GM18867 (cell line): ENCODE measurements at regions not wholly inside any gene's neighbourhood (a gene's known extent, or its start where the extent isn't known, plus 50 kb on each side); places are given as distances from the start of the nearest gene placed in this dataset.
"Not testable (repeated sequence)": the region's sequence is repeated elsewhere in the genome, so short reads cannot be mapped to it uniquely, and the experiment has no call there.

Experiments
- ATAC-seq: cut with Tn5 transposase; IDR thresholded peaks from one replicate; pipeline ENCODE4 v1.9.1; 2021; ENCODE audit warnings: mild to moderate bottlenecking, moderate library complexity; ENCODE audit not compliant: unreplicated experiment

DNA sequence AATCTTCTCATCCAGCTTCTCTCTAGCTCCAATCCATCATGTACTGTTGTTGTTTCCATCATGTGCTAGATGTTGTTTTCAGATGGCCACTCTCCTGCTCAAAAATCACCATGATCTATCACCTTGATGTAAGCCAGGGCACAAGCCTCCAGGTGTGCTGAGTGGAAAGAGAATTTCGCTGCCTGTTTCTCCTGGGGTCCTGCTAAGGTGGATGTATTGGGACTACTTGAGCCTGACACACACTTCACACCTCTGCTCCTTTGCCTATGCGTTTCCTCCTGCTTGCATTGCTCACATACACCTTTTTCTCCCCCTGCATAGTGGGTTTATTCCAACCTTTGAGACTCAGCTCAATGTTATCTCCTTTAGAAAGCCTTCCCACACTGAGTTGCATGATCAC lies 287.6 kb downstream of the CYRIA start:
- no peak for ATAC-seq

DNA sequence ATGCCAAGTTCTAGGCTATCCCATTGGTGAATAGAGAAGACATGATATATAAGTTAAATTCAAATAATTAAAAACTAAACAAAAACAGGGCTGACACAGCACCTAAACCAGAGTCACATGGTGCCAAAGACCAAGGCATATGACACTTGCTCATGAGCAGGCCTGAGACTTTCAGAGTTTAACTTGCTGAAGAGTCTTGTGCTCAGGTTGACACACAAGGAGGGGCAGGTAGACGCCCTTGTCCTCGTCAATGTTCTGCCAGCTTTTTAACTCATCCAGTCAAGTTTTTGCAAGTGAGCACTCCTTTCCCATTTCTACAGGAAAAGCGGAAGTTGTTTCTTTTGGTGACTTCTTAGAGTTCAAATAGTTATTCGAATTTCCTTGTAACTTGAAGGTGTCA lies 289.7 kb downstream of the CYRIA start:
- no peak for ATAC-seq

DNA sequence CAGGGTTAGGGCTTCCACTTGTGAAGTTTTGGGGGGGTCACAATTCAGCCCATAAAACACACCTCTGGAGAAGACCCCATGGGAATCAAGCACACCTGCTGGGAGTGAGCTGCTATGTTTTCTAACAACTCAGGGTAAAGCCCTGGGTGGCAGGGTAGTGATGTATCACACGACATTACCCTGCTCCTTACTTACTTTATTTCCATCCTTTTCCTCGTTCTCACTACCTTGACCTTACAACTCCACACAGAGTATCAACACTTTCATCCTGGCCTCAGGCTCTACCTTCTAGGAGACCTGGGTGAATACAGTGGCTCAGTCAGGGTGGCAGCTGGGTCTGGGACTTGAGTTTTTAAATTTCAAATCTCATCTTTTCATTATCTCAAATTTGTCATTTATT lies 290.3 kb downstream of the CYRIA start:
- ATAC-seq: no peak

DNA sequence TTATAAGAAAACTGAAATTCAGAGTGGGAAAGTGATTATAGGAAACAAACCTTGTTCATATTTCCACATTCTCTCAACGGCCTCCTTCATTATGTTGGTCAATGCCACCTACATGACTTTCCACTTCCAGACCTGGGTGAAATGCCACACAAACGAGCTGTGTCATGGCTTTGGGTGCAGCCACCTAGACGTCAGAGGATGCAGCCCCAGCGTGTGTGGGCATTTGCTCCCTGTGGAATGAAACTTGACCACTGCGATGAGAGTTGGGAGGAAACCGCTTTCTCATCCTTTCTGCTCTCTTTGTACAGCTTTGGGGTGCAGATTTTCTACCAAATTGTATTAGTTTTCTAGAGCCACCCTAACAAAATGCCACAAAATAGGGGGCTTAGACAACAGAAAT lies 291.0 kb downstream of the CYRIA start:
- ATAC-seq: no peak

DNA sequence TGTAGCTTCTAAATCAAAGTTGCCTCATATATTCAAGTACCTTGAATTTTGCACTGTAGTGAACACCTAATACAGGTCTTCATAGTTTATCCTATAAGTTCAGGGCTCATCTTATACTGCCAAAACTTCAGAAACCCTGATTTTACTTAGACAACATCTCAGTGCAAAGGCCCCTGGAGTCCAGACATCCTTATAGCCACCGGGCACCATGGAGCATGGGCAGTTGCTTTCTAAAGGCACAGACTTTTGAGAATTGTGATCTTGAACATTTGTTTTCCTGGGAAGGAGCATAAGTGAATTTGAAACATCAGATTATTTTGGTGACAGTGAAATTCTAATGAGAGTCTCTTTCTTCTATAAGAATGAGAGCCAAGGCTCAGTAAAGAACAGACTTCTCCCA lies 292.3 kb downstream of the CYRIA start:
- ATAC-seq: no peak

DNA sequence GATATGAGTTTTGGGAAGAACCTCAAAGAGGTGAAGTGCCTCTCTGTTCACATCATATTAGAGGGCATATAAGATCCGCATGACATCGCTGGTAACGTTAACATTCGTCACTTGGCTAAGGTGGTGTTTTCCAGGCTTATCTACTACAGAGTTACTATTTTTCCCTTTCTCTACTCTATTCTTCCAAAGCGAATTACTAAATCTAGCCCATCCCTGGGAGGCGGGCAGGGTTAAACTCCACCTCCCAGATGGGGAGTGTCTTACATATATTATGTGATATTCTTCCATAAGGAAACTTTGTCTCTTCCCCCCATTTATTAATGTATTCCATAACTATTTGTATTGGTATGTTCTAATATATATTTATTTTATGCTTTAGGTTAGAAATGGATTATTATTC lies 293.9 kb downstream of the CYRIA start:
- no peak for ATAC-seq

DNA sequence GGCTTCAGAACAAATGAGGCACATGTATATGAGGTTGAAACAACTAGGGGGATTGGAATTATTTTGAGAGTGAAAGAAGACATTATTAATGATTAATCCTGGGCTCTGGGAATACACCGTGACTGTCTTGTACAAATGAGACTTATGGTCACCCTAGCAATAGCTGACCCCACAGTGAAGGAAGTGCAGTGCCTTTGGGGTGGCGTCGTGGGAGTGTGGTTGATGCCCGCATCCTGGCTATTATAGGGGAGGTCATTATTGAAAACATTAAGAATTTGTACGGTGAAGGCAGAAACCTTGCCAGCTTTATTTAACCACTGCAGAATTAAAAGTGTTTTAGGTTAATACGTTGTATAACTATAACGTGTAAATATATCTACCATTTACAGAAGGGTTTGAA lies 296.7 kb downstream of the CYRIA start:
- no peak for ATAC-seq

DNA sequence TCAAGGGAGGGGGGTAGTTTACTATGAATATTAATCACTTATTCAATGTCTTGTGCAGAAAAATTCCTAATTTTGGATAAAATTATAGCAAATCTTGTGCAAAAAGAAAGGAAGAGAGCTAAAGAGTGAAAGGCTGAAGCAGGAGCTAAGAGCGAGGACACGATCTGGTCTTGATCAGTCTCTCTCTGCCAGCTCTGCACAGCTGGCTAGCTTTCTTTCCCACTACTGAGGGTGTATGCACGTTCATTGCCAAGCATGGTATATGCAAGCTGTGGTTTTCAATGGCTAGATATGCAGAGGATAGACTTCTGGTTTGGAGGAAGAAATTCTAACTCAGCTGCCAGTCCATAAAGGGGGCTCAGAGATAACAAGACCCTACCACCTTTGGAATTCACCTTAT lies 297.3 kb downstream of the CYRIA start:
- ATAC-seq: no peak

DNA sequence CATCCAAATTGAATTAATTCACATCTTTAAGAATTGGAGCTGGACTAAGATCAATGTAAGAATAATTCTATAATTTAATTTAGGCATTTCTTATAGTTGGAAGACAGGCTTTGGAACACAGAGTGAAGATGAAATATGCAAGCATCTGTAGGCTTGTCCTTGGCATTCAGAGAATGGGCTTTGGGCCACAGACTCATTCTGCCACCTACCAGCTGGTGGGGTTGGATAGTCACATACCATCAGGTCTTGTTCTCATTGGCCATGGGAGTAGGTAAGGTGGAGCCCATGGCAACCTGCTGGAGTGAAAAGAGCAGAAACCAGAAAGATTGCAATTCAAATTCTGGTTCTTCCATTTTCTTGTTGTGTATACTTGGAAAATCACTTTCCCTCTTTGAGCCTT lies 300.3 kb downstream of the CYRIA start:
- no peak for ATAC-seq

DNA sequence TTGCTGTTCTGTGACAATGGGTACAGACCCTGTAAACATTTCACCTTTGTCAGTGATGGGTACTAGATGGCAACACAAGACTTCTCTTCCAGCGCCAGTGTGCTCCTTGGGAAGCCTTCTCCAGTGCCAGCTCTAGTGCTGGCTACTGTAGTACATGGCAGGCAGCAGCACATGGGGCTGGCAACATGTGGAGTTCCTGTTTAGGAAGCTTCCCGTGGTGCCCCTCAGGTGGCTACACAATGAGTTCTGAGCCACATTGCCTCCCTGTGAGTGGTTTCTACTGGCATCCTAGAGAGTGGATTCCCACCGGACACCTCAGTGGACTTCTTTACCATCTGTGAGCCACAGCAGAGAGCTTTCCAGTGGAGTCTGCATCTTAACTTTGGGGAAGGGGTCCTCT lies 302.1 kb downstream of the CYRIA start:
- no peak for ATAC-seq

DNA sequence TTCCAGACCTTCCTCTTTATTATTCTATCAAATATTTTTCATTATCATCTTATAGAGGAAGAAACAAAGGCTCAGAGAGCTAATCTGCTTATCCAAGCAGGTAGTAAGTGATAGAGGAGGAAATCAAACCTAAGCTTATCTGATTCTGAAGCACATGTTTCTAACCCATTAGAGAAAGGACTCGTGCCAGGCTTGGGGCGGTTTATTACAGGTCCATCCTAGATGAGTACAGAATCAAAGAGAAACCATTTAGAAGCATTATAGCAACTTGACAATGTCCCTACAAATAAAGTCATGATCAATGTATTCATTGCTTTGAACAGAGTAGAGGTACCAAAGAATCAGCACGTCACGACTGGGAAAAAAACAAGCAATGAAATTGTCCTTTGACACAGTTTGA lies 303.0 kb downstream of the CYRIA start:
- no peak for ATAC-seq

DNA sequence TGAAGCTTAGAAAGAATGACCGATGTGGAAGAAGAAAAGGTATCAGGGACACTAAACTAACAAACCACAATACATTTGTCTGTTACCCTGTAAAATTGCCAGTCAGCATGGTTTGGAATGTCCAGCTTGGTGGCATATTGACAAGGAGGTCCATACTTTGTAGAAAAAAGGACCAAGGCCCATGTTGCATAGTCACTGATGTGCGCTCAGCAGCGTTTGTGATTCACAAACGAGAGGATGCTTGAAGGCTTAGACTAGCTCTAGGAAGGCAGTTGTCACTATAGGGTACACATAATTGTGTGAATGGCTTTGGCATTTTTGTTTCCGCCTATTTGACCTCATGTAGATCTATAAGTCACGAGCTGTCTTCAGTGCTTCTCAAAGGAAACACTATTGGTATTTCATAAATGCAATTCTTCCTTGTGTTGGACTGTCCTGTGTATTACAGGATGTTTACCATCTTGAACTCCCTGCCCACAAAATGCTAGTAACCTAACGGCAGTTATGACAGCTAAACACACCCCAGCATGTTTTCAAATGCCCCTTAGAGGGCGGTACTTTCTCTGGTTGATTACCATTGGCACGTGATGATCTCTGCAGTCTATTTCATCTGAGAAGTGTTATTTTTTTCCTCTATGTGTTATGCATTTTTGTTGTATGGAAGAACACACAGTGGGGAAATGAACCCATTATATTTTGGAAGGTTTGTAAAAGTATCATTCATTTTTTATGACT lies 304.2 kb downstream of the CYRIA start:
- no peak for ATAC-seq

DNA sequence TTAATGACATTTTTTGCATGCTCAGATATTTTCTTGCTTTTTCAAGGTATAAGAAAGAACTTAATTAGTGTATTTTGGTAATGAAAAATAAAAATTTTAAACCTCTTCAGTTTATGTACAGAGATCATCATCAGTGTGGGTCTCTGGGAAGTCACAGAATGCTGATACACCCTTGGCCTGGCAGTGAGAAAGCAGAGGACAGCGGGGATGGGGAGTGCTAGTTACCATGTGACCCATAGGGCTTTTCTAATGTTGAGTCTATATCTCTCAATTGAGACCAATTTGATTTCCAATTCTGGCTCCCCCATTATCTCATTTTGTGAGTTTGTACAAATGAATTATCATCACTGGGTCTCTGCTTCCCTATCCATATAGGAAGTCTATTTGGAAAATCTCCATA lies 305.7 kb downstream of the CYRIA start:
- no peak for ATAC-seq

DNA sequence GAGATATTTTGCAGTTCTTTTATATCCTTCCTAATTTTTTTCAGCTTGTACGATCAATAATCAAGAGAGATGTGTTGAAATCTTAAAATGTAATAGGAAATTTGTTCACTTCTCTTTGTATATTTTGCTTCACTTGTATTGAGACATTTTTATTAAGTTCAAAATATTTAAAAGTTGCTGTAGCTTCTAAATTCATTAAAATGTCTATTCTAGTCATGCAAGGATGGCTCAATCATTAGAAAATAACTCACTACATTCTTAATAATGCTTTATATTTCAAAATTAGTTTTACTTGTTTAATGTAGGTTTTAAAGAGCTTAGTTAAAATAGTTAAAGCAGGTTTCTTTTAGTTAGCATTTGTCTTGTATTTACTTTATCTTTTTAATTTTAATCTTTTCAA lies 308.4 kb downstream of the CYRIA start:
- no peak for ATAC-seq

DNA sequence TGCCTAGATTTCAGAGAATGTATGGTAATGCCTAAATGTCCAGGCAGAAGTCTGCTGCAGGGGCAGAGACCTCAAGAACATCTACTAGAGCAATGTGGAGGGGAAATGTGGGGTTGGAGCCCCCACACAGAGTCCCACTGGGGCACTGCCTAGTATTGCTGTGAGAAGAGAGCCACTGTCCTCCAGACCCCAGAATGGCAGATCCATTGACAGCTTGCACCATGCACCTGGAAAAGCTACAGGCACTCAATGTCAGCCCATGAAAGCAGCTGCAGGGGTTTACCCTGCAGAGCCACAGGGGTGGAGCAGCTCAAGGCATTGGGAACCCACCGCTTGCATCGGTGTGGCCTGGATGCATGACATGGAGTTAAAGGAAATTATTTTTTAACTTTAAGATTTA lies 314.1 kb downstream of the CYRIA start:
- ATAC-seq: no peak

DNA sequence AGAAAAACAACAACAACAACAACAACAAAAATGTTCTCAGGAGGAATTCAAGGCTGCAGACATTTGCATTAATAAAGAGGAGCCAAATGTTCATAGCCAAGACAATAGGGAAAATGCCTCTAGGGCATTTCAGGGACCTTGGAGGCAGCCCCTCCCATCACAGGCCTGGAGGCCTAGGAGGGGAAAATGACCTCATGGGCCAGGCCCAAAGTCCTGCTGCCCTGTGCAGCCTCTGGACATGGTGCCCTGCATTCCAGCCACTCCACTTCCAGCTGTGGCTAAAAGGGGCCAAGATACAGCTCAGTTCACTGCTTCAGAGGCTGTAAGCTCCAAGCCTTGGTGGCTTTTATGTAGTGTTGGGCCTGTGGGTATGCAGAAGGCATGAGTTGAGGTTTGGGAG lies 314.5 kb downstream of the CYRIA start:
- ATAC-seq: no peak

DNA sequence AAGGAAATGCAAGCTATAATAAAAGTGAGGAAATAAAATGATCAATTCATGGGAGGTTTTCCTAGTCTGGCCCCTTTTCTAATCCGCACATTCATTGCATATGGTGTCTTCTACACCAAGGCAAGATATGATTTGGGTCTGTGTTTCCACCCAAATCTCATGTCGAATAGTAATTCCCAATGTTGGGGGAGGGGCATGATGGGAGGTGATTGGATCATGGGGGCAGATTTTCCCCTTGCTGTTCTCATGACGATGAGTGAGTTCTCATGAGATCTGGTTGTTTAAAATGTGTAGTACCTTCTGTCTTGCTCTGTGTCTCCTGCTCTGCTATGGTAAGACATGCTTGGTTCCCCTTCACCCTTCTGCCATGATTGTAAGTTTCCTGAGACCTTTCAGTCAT lies 315.4 kb downstream of the CYRIA start:
- ATAC-seq: no peak

DNA sequence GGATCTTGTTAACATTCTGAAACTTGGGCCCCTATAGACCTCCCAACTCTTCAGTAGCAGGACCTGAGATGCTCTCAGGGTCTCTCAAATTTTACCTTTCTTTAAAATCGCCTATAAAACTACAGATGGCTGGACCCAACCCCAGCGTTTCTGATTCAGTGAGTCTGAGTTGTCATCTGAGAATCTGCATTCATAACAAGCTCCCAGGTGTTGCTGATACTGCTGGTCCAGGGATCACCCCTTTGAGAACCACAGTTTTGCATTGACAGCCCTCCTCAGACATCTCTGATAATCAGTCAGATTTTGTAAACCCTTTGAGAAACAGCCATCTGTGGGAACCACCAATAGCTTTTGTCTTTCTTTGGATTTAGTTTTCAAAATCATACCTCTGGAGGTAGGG lies 315.8 kb downstream of the CYRIA start:
- no peak for ATAC-seq

DNA sequence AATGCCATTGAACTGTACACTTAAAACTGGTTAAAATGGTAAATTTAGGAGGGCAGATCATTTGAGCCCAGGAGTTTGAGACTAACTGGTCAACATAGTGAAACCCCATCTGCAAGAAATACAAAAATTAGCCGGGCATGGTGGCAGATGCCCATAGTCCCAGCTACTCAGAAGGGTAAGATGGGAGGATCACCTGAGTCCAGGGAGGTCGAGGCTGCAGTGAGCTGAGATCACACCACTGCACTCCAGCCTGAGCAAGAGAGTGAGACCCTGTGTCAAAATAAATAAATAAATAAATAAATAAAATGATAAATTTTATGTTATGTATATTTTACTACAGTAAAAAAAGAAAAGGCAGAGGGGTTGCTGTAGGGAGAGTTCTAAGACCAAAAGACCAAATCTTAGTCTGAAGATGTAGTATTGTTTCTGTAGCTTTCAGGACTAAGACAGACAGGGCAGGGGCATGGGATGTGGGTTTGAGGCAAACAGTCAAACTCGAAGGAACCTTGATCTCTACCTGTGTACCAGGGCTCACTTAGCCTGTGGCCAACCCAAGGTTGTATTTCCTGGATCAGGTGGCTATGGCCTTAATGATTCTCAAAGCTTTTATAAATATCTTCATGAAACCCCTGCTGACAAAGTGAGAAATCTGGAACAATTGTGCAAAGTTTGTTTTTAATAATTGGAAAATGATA lies 316.7 kb downstream of the CYRIA start:
- no peak for ATAC-seq

DNA sequence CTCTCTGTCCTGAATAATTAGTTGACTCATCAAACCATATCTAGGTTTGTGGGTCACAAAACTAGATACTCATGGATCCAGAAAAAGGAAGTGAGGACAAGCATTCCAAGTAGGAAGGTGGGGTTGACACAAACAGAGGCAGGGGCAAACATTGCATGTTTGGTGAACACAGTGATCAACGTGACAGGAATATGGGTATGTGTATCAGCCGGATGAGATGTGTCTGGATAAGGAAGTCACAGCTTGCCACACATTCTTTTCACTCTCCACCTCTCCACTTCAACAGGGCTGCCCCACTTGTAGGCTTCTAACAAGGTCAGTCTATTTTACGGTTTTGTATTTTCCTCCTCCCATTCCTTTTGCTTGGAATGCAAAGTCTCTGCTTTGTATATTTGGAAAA lies 319.0 kb downstream of the CYRIA start:
- no peak for ATAC-seq

DNA sequence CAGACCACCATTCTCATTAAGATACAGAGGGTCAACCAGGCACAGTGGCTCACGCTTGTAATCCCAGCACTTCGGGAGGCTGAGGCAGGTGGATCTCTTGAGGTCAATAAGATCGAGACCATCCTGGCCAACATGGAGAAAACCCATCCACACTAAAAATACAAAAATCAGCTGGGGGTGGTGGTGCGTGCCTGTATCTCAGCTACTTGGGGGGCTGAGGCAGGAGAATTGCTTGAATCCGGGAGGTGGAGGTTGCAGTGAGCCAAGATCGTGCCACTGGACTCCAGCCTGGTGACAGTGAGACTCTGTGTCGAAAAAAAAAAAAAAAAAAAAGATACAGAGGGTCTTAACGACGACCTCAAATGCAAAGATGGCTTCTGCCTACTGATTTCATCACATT lies 320.4 kb downstream of the CYRIA start:
- ATAC-seq: not testable (repeated sequence)

DNA sequence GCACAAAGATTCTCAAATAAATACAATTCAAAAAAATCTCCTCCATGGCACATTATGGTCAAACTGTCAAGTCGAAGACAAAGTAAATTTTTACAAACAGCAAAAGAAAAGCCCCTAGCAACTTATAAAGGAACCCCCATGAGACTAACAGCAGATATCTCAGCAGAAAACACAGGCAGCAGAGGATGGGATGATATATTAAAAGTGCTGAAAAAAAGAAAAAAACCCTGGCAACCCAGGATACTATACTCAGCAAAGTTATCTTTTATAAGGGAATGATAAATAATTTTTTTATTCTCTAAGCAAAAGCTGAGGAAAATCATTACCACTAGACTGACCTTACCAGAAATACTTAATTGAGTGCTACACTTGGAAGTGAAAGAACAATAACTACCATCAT lies 326.4 kb downstream of the CYRIA start:
- ATAC-seq: no peak

DNA sequence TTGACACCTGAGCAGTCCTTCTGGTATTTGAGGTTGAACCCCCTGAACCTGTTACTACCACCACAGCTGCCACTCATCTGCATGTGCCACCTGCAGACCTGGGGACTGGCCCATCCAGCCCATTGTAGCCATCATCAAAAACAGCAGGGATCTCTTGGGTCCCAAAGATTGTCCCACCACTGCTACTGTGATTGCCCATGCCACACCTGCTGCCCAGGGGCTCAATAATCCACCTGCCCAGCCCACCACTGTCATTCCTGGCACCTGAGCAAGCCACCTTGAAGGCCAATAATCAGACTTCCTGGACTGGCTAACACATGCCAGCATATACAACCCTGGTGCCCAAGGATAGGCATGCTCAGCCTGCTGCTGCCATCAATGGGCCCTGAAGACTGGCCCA lies 327.6 kb downstream of the CYRIA start:
- ATAC-seq: no peak
